SK-N-SH treated with all-trans-retinoic acid at 6 μM for 48 hours (cell line): ENCODE measurements at regions not wholly inside any gene's neighbourhood (a gene's known extent, or its start where the extent isn't known, plus 50 kb on each side); places are given as distances from the start of the nearest gene placed in this dataset.
A peak's percentile ranks its signal among the peaks of the same experiment; 100 is the strongest.

Source experiments
- ATAC-seq: fragments of 200-7000 bp; cut with Tn5 transposase; 3 replicates; pipeline ENCODE4 v1.9.1; 2020; ENCODE audit warnings: mild to moderate bottlenecking, moderate library complexity
- ARNTL ChIP-seq: fragments of 450-650 bp; formaldehyde crosslinking; IDR thresholded peaks from 2 replicates; pipeline ENCODE4 v1.5.0; 2020; ENCODE audit warnings: low read depth, mild to moderate bottlenecking, moderate library complexity, borderline replicate concordance
- CSDC2 ChIP-seq: fragments of 250-450 bp; sonication (Bioruptor Pico); IDR thresholded peaks from 2 replicates; pipeline ENCODE4 v1.5.0; 2020; ENCODE audit warnings: mild to moderate bottlenecking, moderate library complexity
- ESRRG ChIP-seq: fragments of 250-450 bp; sonication (Bioruptor Pico); IDR thresholded peaks from 2 replicates; pipeline ENCODE4 v1.6.1; 2021; ENCODE audit warnings: mild to moderate bottlenecking
- GLIS3 ChIP-seq: fragments of 250-450 bp; sonication (Bioruptor Pico); IDR thresholded peaks from 2 replicates; pipeline ENCODE4 v1.5.0; 2020; ENCODE audit warnings: mild to moderate bottlenecking, moderate library complexity
- ISL1 ChIP-seq: fragments of 250-450 bp; sonication (Bioruptor Pico); IDR thresholded peaks from 2 replicates; pipeline ENCODE4 v2.1.2; 2022; ENCODE audit warnings: mild to moderate bottlenecking, moderate library complexity
- OSR1 ChIP-seq: fragments of 250-450 bp; sonication (Bioruptor Pico); IDR thresholded peaks from 2 replicates; pipeline ENCODE4 v1.8.0; 2022; ENCODE audit warnings: moderate library complexity, mild to moderate bottlenecking, inconsistent platforms
- PPARA ChIP-seq: fragments of 250-450 bp; sonication (Bioruptor Pico); IDR thresholded peaks from 2 replicates; pipeline ENCODE4 v1.5.0; 2020; ENCODE audit warnings: mild to moderate bottlenecking, borderline replicate concordance
- RARB ChIP-seq: fragments of 250-450 bp; sonication (Bioruptor Pico); IDR thresholded peaks from 2 replicates; pipeline ENCODE4 v1.8.0; 2021; ENCODE audit warnings: mild to moderate bottlenecking, moderate library complexity
- SNAI2 ChIP-seq: fragments of 250-450 bp; sonication (Bioruptor Pico); IDR thresholded peaks from 2 replicates; pipeline ENCODE4 v1.5.0; 2020; ENCODE audit warnings: mild to moderate bottlenecking, moderate library complexity
- TCF4 ChIP-seq: fragments of 250-450 bp; sonication (Bioruptor Pico); IDR thresholded peaks from 2 replicates; pipeline ENCODE4 v1.8.0; 2021; ENCODE audit warnings: mild to moderate bottlenecking, moderate library complexity, borderline replicate concordance
- TOX ChIP-seq: fragments of 250-450 bp; sonication (Bioruptor Pico); IDR thresholded peaks from 2 replicates; pipeline ENCODE4 v1.8.0; 2021; ENCODE audit warnings: mild to moderate bottlenecking, moderate library complexity, borderline replicate concordance
- ZC3H10 ChIP-seq: fragments of 250-450 bp; sonication (Bioruptor Pico); IDR thresholded peaks from 2 replicates; pipeline ENCODE4 v1.5.1; 2021; ENCODE audit warnings: mild to moderate bottlenecking, moderate library complexity
- ZFP30 ChIP-seq: fragments of 450-650 bp; formaldehyde crosslinking; IDR thresholded peaks from 2 replicates; pipeline ENCODE4 v1.5.0; 2022; ENCODE audit warnings: mild to moderate bottlenecking, moderate library complexity
- ZNF70 ChIP-seq: fragments of 450-650 bp; formaldehyde crosslinking; IDR thresholded peaks from 2 replicates; pipeline ENCODE4 v1.5.0; 2020; ENCODE audit warnings: mild to moderate bottlenecking, moderate library complexity
- ZNF8 ChIP-seq: fragments of 450-650 bp; formaldehyde crosslinking; IDR thresholded peaks from 2 replicates; pipeline ENCODE4 v1.5.0; 2020; ENCODE audit warnings: mild to moderate bottlenecking, moderate library complexity
- TF ChIP-seq, protein P1 (sequence below): fragments of 250-450 bp; sonication (Bioruptor Pico); IDR thresholded peaks from 2 replicates; pipeline ENCODE4 v1.8.0; 2020; ENCODE audit warnings: mild to moderate bottlenecking, moderate library complexity, borderline replicate concordance
- TF ChIP-seq, protein P2 (sequence below): fragments of 250-450 bp; sonication (Bioruptor Pico); IDR thresholded peaks from 2 replicates; pipeline ENCODE4 v1.5.0; 2020; ENCODE audit warnings: mild to moderate bottlenecking, moderate library complexity
- TF ChIP-seq, protein P3 (sequence below): fragments of 250-450 bp; sonication (Bioruptor Pico); IDR thresholded peaks from 2 replicates; pipeline ENCODE4 v1.5.1; 2020; ENCODE audit warnings: low read depth, mild to moderate bottlenecking, moderate library complexity
- TF ChIP-seq, protein P4 (sequence below): fragments of 250-450 bp; sonication (Bioruptor Pico); IDR thresholded peaks from 2 replicates; pipeline ENCODE4 v1.5.1; 2021; ENCODE audit warnings: mild to moderate bottlenecking, moderate library complexity

DNA sequence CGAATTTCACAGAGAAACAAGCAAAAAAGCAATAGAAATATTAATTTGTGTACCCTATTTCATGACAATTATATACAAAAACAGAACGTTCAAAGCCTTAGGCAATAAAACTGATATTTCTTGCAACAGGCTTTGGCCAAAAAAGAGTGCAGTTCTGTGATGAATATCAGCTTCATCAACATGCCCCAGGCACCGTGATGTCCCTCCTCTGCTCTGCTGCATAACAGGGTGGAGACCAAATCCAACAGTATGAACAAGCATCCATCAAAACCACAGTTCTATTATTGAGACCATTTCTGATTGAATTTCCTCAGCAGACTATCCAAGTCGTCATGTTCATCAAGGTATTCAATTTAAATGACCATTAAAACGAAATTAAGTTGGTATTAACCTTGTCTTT lies 722.6 kb upstream of the NRSN1 start:
- no peak for ATAC-seq
- TF ChIP-seq GLIS3, result no peak
- TF ChIP-seq RARB (CRISPR knock-in tag), result no peak
- no peak for TF ChIP-seq SNAI2
- no peak for TF ChIP-seq ZNF8 (CRISPR knock-in tag)

DNA sequence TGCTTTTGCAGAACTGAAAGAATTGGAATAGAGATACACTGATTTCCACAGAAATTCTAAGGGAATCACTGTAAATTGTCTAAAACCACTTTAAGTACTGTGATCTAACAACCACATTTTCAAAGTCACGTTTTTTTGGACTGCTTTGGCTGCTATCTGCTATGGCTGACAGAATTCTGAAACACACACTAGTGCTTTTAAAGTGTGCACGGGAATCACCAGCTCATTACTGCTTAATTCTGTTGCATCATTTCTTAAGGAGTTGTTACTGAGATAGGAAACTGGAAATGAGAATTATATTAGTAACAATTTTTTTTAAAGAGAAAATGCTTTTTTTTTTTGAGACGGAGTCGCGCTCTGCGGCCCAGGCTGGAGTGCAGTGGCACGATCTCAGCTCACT lies 716.5 kb upstream of the NRSN1 start:
- no peak for ATAC-seq
- TF ChIP-seq, protein P1, sequence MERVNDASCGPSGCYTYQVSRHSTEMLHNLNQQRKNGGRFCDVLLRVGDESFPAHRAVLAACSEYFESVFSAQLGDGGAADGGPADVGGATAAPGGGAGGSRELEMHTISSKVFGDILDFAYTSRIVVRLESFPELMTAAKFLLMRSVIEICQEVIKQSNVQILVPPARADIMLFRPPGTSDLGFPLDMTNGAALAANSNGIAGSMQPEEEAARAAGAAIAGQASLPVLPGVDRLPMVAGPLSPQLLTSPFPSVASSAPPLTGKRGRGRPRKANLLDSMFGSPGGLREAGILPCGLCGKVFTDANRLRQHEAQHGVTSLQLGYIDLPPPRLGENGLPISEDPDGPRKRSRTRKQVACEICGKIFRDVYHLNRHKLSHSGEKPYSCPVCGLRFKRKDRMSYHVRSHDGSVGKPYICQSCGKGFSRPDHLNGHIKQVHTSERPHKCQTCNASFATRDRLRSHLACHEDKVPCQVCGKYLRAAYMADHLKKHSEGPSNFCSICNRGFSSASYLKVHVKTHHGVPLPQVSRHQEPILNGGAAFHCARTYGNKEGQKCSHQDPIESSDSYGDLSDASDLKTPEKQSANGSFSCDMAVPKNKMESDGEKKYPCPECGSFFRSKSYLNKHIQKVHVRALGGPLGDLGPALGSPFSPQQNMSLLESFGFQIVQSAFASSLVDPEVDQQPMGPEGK, result no peak
- TF ChIP-seq, protein P2, sequence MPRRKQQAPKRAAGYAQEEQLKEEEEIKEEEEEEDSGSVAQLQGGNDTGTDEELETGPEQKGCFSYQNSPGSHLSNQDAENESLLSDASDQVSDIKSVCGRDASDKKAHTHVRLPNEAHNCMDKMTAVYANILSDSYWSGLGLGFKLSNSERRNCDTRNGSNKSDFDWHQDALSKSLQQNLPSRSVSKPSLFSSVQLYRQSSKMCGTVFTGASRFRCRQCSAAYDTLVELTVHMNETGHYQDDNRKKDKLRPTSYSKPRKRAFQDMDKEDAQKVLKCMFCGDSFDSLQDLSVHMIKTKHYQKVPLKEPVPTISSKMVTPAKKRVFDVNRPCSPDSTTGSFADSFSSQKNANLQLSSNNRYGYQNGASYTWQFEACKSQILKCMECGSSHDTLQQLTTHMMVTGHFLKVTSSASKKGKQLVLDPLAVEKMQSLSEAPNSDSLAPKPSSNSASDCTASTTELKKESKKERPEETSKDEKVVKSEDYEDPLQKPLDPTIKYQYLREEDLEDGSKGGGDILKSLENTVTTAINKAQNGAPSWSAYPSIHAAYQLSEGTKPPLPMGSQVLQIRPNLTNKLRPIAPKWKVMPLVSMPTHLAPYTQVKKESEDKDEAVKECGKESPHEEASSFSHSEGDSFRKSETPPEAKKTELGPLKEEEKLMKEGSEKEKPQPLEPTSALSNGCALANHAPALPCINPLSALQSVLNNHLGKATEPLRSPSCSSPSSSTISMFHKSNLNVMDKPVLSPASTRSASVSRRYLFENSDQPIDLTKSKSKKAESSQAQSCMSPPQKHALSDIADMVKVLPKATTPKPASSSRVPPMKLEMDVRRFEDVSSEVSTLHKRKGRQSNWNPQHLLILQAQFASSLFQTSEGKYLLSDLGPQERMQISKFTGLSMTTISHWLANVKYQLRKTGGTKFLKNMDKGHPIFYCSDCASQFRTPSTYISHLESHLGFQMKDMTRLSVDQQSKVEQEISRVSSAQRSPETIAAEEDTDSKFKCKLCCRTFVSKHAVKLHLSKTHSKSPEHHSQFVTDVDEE, result no peak
- TF ChIP-seq, protein P3, sequence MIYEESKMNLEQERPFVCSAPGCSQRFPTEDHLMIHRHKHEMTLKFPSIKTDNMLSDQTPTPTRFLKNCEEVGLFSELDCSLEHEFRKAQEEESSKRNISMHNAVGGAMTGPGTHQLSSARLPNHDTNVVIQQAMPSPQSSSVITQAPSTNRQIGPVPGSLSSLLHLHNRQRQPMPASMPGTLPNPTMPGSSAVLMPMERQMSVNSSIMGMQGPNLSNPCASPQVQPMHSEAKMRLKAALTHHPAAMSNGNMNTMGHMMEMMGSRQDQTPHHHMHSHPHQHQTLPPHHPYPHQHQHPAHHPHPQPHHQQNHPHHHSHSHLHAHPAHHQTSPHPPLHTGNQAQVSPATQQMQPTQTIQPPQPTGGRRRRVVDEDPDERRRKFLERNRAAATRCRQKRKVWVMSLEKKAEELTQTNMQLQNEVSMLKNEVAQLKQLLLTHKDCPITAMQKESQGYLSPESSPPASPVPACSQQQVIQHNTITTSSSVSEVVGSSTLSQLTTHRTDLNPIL, result no peak
- TF ChIP-seq PPARA (CRISPR knock-in tag), result no peak
- TF ChIP-seq ZC3H10 (CRISPR knock-in tag), result no peak
- no peak for TF ChIP-seq SNAI2

DNA sequence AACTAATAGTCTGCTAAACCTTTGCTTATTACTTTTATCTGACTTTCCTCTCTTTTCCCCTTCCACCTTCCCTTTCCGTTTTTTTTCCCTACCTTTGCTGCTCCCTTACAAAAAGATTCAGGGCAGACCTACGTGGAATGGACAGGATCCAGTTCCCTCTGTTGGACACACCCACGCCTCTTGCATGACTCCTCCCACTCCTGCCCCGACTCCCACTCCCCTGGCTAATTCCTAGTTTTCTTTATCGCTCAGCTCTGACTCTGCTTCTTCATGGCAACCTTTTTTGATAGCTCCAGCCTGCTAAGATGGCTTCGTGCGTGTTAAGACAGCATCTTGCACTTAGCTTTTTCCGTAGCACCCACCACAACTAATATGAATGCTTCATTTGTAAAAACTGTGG lies 715.6 kb upstream of the NRSN1 start:
- no peak for ATAC-seq
- no peak for TF ChIP-seq RARB (CRISPR knock-in tag)
- no peak for TF ChIP-seq ZNF8 (CRISPR knock-in tag)
- no peak for TF ChIP-seq ZC3H10 (CRISPR knock-in tag)
- TF ChIP-seq, protein P3, result no peak
- TF ChIP-seq CSDC2 (CRISPR knock-in tag), result no peak
- no peak for TF ChIP-seq ZFP30 (CRISPR knock-in tag)
- no peak for TF ChIP-seq TOX (CRISPR knock-in tag)
- TF ChIP-seq OSR1 (CRISPR knock-in tag), result no peak
- no peak for TF ChIP-seq ISL1 (CRISPR knock-in tag)

DNA sequence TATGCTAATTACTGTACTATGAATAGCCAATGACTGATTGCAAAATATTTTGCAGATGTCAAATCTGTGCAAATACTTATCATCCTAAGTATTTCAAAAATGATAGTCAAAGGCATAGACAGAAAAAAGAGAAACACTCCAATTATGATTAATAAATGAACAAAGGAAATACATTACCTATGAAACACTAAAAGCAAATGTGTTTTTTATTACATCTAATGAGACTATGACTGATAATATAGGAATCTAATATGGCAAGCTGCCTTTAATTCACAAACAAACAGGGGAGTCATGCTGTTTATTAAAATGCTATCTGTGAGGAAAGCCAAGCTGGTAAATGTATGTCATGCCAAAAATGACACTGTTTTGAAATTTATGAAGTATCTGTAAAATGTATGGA lies 713.2 kb upstream of the NRSN1 start:
- TF ChIP-seq ISL1 (CRISPR knock-in tag), result peak; percentile 54
- TF ChIP-seq TCF4 (CRISPR knock-in tag), result peak; percentile 29; the same call in 1 of the 2 replicates
- TF ChIP-seq, protein P4, sequence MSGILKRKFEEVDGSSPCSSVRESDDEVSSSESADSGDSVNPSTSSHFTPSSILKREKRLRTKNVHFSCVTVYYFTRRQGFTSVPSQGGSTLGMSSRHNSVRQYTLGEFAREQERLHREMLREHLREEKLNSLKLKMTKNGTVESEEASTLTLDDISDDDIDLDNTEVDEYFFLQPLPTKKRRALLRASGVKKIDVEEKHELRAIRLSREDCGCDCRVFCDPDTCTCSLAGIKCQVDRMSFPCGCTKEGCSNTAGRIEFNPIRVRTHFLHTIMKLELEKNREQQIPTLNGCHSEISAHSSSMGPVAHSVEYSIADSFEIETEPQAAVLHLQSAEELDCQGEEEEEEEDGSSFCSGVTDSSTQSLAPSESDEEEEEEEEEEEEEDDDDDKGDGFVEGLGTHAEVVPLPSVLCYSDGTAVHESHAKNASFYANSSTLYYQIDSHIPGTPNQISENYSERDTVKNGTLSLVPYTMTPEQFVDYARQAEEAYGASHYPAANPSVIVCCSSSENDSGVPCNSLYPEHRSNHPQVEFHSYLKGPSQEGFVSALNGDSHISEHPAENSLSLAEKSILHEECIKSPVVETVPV (CRISPR knock-in tag), result no peak
- TF ChIP-seq ARNTL (CRISPR knock-in tag), result no peak
- ATAC-seq, result peak; percentile 22; the same call in 1 of the 3 replicates

DNA sequence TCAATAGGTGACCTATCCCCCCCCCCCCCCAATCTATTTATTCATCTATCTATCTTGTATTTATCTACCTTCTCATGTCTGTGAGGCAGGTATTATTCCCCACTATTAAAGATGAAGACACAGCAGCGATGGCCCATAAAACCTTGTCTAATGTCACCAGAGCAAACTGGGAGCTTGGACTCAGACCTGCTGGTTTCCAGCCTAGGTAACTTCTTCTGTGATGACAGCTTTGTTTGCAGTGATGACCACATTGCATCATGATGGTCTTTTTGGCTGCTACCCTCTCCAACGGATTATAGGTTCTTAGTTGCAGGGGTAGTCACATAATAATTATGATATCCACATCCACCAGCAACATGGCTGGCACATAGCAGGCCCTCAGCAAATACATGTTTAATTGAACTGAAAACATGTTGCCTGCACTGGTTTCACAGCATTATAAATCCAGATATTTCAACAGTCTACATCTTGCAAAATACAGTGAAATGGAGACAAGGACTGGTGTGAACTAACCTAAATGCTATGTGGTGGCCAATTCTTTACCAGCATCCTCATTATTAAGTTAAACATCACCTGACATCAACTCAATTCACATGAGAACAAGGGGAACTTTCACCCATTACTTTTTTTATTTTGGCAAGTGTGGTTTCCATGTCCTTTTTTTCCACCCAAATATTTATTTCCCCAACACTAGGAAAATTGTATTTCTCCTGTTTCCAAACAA lies 712.5 kb upstream of the NRSN1 start:
- peak; percentile 49; the same call in 2 of the 3 replicates for ATAC-seq
- no peak for TF ChIP-seq ZNF70
- TF ChIP-seq ZFP30 (CRISPR knock-in tag), result no peak
- TF ChIP-seq, protein P4 (CRISPR knock-in tag), result no peak
- TF ChIP-seq ESRRG, result no peak
- no peak for TF ChIP-seq ZC3H10 (CRISPR knock-in tag)
- no peak for TF ChIP-seq TCF4 (CRISPR knock-in tag)
